Stimulated activated CD4-positive, alpha-beta T cell treated with anti-CD3 and anti-CD28 coated beads, Interleukin-2, amount 100 ng/mL, for 4 hours (primary cell): ENCODE measurements at regions not wholly inside any gene's neighbourhood (a gene's known extent, or its start where the extent isn't known, plus 50 kb on each side); places are given as distances from the start of the nearest gene placed in this dataset.

Experiments used
- DNase-seq: peaks from one replicate; pipeline ENCODE4 v3.0.0-alpha.2; 2020; ENCODE audit warnings: low read depth

GRCh38 chr3:6097556-6097955 lies 763.4 kb upstream of the GRM7 start:
- no peak for DNase-seq

- no peak for DNase-seq
Measured at GRCh38 chr3:6098516-6099157, 762.3 kb upstream of the GRM7 start.

GRCh38 chr3:6099458-6100075 lies 761.3 kb upstream of the GRM7 start:
- DNase-seq = no peak

- DNase-seq = no peak
Measured at GRCh38 chr3:6105187-6105586, 755.7 kb upstream of the GRM7 start.

GRCh38 chr3:6108957-6109356 lies 752.0 kb upstream of the GRM7 start:
- DNase-seq = no peak

GRCh38 chr3:6110451-6110850 lies 750.5 kb upstream of the GRM7 start:
- no peak for DNase-seq

- no peak for DNase-seq
Measured at GRCh38 chr3:6112546-6112945, 748.4 kb upstream of the GRM7 start.

GRCh38 chr3:6113338-6113737 lies 747.6 kb upstream of the GRM7 start:
- DNase-seq = no peak

- no peak for DNase-seq
Measured at GRCh38 chr3:6119367-6119766, 741.5 kb upstream of the GRM7 start.

GRCh38 chr3:6120786-6121185 lies 740.1 kb upstream of the GRM7 start:
- DNase-seq = no peak

GRCh38 chr3:6124875-6125274 lies 736.0 kb upstream of the GRM7 start:
- DNase-seq = no peak

- DNase-seq = no peak
Measured at GRCh38 chr3:6125520-6125919, 735.4 kb upstream of the GRM7 start.

- no peak for DNase-seq
Measured at GRCh38 chr3:6132684-6133432, 728.1 kb upstream of the GRM7 start.

- no peak for DNase-seq
Measured at GRCh38 chr3:6142707-6143106, 718.2 kb upstream of the GRM7 start.

GRCh38 chr3:6147883-6148282 lies 713.0 kb upstream of the GRM7 start:
- DNase-seq = no peak

- DNase-seq = no peak
Measured at GRCh38 chr3:6155650-6156338, 705.1 kb upstream of the GRM7 start.

GRCh38 chr3:6165951-6166350 lies 695.0 kb upstream of the GRM7 start:
- DNase-seq = no peak

GRCh38 chr3:6168256-6168655 lies 692.7 kb upstream of the GRM7 start:
- no peak for DNase-seq

GRCh38 chr3:6172871-6173642 lies 687.9 kb upstream of the GRM7 start:
- no peak for DNase-seq

GRCh38 chr3:6177417-6177816 lies 683.5 kb upstream of the GRM7 start:
- no peak for DNase-seq

- DNase-seq = no peak
Measured at GRCh38 chr3:6179761-6180160, 681.2 kb upstream of the GRM7 start.

GRCh38 chr3:6180171-6180570 lies 680.7 kb upstream of the GRM7 start:
- no peak for DNase-seq
